ENCODE measurements at regions not wholly inside any gene's neighbourhood (a gene's known extent, or its start where the extent isn't known, plus 50 kb on each side); places are given as distances from the start of the nearest gene placed in this dataset.

DNA sequence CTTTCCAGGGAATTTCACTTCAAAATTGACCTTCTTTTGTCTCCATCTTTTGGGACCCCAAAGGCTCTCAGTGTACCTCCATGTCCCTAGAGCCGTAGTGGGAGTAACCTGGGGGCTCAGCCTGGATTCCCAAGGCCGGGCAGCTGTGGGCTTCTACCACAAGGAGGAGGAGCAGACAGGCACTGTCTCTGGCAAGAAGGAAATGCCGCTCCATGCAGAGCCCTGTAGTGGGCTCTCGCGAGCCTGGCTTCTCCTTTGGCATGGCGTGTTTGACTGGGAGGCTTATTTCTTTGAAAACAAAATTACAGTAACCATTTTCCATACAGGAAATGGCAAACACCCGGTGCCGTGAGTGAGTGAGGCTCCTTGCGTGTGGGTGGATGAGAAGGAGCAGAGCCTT is 76.8 kb upstream of the FAM180A start:
- Mint-ChIP-seq H3K4me1 (peaks cover 51% of the 10 kb centered on the region), H3K9me3 (no peaks in the 10 kb centered on the region), H3K36me3 (ENCODE audit: low read depth) (no peaks in the 10 kb centered on the region), H3K4me3 (no peak overlapping the region), H3K27ac (no peak overlapping the region), H3K27me3 (ENCODE audit: low read depth, poor library complexity) (no peaks in the 10 kb centered on the region)
- TF ChIP-seq, protein P1, sequence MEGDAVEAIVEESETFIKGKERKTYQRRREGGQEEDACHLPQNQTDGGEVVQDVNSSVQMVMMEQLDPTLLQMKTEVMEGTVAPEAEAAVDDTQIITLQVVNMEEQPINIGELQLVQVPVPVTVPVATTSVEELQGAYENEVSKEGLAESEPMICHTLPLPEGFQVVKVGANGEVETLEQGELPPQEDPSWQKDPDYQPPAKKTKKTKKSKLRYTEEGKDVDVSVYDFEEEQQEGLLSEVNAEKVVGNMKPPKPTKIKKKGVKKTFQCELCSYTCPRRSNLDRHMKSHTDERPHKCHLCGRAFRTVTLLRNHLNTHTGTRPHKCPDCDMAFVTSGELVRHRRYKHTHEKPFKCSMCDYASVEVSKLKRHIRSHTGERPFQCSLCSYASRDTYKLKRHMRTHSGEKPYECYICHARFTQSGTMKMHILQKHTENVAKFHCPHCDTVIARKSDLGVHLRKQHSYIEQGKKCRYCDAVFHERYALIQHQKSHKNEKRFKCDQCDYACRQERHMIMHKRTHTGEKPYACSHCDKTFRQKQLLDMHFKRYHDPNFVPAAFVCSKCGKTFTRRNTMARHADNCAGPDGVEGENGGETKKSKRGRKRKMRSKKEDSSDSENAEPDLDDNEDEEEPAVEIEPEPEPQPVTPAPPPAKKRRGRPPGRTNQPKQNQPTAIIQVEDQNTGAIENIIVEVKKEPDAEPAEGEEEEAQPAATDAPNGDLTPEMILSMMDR (IDR thresholded peaks at IDR 0.05), result no peak
- DNase-seq, result no peak

GRCh38 chr7:135822376-135822775 is 73.8 kb upstream of the FAM180A start:
- DNase-seq, result no peak
- Mint-ChIP-seq H3K27ac (no peak overlapping the region), H3K27me3 (ENCODE audit: low read depth, poor library complexity) (no peaks in the 10 kb centered on the region), H3K4me3 (no peak overlapping the region), H3K9me3 (no peaks in the 10 kb centered on the region), H3K4me1 (peaks cover 27% of the 10 kb centered on the region), H3K36me3 (ENCODE audit: low read depth) (no peaks in the 10 kb centered on the region)
- TF ChIP-seq, protein P1 (IDR thresholded peaks at IDR 0.05), result no peak

- Mint-ChIP-seq H3K27ac (no peak overlapping the region), H3K36me3 (ENCODE audit: low read depth) (no peaks in the 10 kb centered on the region), H3K4me1 (peaks cover 12% of the 10 kb centered on the region), H3K27me3 (ENCODE audit: low read depth, poor library complexity) (no peaks in the 10 kb centered on the region), H3K4me3 (no peak overlapping the region), H3K9me3 (no peaks in the 10 kb centered on the region)
- TF ChIP-seq, protein P1 (IDR thresholded peaks at IDR 0.05), result no peak
- DNase-seq, result no peak
Measured at GRCh38 chr7:135817583-135817982, 69.0 kb upstream of the FAM180A start.

DNA sequence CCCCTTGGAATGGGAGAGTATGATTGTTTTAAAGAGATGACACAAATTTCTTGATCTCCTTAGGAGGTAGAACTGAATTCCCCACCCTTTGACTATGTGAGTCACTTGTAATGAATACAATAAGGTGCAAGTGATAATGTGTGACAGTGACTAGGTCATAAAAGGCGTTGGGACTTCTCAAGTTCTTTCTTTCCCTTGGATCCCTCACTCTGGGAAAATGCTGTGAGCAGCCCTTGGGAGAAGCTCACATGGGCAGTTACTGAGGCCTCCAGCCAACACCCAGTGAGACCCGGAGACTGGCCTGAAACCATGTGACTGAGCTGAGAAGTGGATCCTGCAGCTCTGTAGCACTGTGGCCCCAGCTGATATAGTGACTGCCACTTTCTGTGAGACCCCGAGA is 66.4 kb upstream of the FAM180A start:
- no peaks in the 10 kb centered on the region for H3K27me3 Mint-ChIP-seq (ENCODE audit: low read depth, poor library complexity)
- H3K36me3 Mint-ChIP-seq (ENCODE audit: low read depth), result no peaks in the 10 kb centered on the region
- no peak overlapping the region for H3K27ac Mint-ChIP-seq
- peaks cover 27% of the 10 kb centered on the region for H3K4me1 Mint-ChIP-seq
- DNase-seq, result no peak
- no peaks in the 10 kb centered on the region for H3K9me3 Mint-ChIP-seq
- H3K4me3 Mint-ChIP-seq, result no peak overlapping the region
- TF ChIP-seq, protein P1 (IDR thresholded peaks at IDR 0.05), result no peak

- Mint-ChIP-seq H3K9me3 (no peaks in the 10 kb centered on the region), H3K4me3 (no peak overlapping the region), H3K4me1 (peaks cover 53% of the 10 kb centered on the region), H3K27me3 (ENCODE audit: low read depth, poor library complexity) (peaks cover 3% of the 10 kb centered on the region), H3K36me3 (ENCODE audit: low read depth) (no peaks in the 10 kb centered on the region), H3K27ac (no peak overlapping the region)
- DNase-seq, result no peak
- TF ChIP-seq, protein P1 (IDR thresholded peaks at IDR 0.05), result no peak
Measured at GRCh38 chr7:135812148-135812547, 63.5 kb upstream of the FAM180A start.

DNA sequence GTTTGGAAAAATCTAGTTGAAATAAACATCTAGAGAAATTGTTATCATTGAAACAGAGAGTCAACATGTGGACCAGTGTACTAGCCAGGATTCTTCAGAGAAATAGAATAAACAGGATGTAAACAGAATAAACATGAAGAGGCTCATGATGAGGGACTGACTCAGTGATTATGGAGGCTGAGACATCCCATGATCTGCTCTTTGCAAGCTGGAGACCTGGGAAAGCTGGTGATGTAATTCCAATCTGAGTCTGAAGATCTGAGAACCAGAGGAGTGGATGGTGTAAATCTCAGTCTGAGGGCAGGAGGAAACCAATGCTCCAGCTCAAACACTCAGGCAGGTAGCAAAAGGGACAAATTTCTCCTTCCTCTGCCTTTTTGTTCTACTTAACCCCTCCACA is 62.9 kb upstream of the FAM180A start:
- H3K27me3 Mint-ChIP-seq (ENCODE audit: low read depth, poor library complexity), result peaks cover 3% of the 10 kb centered on the region
- H3K4me3 Mint-ChIP-seq, result no peak overlapping the region
- peaks cover 53% of the 10 kb centered on the region for H3K4me1 Mint-ChIP-seq
- H3K9me3 Mint-ChIP-seq, result no peaks in the 10 kb centered on the region
- no peaks in the 10 kb centered on the region for H3K36me3 Mint-ChIP-seq (ENCODE audit: low read depth)
- TF ChIP-seq, protein P1 (IDR thresholded peaks at IDR 0.05), result no peak
- H3K27ac Mint-ChIP-seq, result peak overlapping the region; percentile 64
- no peak for DNase-seq
